ENCODE measurements at regions not wholly inside any gene's neighbourhood (a gene's known extent, or its start where the extent isn't known, plus 50 kb on each side); places are given as distances from the start of the nearest gene placed in this dataset.
A peak's percentile ranks its signal among the peaks of the same experiment; 100 is the strongest.

DNA sequence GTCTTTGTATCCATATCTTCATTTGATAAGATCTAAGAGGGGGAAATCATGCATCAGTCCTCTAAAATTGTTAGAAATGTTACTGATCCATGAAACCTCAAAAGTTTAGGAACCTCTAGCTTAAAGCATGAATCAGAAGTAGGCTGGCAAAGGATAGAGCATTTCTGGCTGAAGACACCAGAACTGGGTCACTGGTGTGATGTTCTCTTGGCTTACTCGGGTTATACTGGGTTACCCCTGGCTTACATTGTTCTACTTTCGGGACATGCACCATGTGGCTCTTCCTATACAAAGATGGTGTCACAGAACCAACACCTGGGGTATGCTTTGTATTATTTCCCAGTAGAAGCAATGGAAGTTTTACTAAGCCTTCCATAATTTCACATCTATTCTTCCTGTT, 83.2 kb upstream of the TNP1 start:
- H3K36me3 ChIP-seq, result no peaks in the 10 kb centered on the region
- H3K4me1 ChIP-seq, result no peaks in the 10 kb centered on the region
- H3K27ac ChIP-seq, result no peak overlapping the region
- WGBS, 2 donors, result 95 to 96% methylated on average over 2 of the region's 2 CpGs
- no peaks in the 10 kb centered on the region for H3K27me3 ChIP-seq
- intact Hi-C loops (cut with DNase I), result no loop called here
- ATAC-seq (no peak), DNase-seq (no peak)
- TF ChIP-seq, protein P1, sequence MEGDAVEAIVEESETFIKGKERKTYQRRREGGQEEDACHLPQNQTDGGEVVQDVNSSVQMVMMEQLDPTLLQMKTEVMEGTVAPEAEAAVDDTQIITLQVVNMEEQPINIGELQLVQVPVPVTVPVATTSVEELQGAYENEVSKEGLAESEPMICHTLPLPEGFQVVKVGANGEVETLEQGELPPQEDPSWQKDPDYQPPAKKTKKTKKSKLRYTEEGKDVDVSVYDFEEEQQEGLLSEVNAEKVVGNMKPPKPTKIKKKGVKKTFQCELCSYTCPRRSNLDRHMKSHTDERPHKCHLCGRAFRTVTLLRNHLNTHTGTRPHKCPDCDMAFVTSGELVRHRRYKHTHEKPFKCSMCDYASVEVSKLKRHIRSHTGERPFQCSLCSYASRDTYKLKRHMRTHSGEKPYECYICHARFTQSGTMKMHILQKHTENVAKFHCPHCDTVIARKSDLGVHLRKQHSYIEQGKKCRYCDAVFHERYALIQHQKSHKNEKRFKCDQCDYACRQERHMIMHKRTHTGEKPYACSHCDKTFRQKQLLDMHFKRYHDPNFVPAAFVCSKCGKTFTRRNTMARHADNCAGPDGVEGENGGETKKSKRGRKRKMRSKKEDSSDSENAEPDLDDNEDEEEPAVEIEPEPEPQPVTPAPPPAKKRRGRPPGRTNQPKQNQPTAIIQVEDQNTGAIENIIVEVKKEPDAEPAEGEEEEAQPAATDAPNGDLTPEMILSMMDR (IDR thresholded peaks at IDR 0.05), result no peak
- no peaks in the 10 kb centered on the region for H3K9me3 ChIP-seq
- H3K4me3 ChIP-seq, result no peak overlapping the region

DNA sequence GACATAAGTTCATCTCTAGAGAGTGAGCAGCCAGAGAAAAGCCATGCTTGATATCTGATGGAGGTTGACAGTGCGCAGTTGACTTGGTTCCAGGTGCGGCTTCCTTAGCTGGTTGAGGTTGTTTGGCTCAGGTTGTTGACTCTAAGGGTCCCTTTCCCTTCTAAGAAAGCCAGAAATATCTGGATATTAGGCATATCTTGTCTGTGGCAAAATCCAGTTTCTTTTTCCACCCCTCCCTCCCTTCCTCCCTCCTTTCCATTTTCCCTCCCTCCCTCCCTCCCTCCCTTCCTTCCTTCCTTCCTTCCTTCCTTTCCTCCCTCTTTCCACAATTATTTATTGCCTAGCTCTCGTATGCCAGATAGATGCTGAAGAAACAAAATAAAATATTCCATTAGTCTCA, 82.6 kb upstream of the TNP1 start:
- WGBS, 2 donors, result 85 to 92% methylated on average over 3 of the region's 3 CpGs
- no peaks in the 10 kb centered on the region for H3K9me3 ChIP-seq
- TF ChIP-seq, protein P1 (IDR thresholded peaks at IDR 0.05), result no peak
- peaks cover 0 to 5% (median under 1%) of the 10 kb centered on the region in 9 donors for H3K4me1 ChIP-seq
- DNase-seq (no peak), ATAC-seq (no peak)
- no peaks in the 10 kb centered on the region for H3K36me3 ChIP-seq
- intact Hi-C loops (cut with DNase I), result no loop called here
- H3K27me3 ChIP-seq, result no peaks in the 10 kb centered on the region
- H3K27ac ChIP-seq, result no peak overlapping the region
- no peak overlapping the region for H3K4me3 ChIP-seq

DNA sequence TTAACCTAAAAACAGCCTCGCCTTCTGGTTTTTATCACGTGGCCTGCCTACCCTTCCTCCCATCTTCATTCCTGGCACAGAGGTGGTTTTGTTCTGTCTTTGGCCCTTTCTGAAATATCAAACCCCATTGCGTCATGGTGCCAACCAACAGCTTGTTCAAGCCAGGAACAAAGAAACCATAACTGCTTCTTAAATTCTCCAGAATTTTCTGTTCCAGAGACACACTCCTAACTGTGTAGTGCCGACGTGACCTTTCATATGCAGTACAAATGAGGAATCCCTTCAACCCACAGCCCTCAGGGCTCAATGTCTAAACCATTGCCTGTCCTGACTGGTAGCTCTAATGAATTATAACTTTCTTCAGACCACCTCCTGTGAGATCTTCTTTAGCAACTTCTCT, 82.2 kb upstream of the TNP1 start:
- Histone ChIP-seq H3K4me1 (peaks cover 0 to 9% (median 4%) of the 10 kb centered on the region in 9 donors), H3K27ac (no peak overlapping the region), H3K9me3 (no peaks in the 10 kb centered on the region), H3K27me3 (no peaks in the 10 kb centered on the region), H3K36me3 (no peaks in the 10 kb centered on the region), H3K4me3 (no peak overlapping the region)
- TF ChIP-seq, protein P1 (IDR thresholded peaks at IDR 0.05), result no peak
- intact Hi-C loops (cut with DNase I), result no loop called here
- no peak for ATAC-seq
- WGBS, 2 donors, result 95 to 97% methylated on average over 5 of the region's 5 CpGs
- no peak for DNase-seq

DNA sequence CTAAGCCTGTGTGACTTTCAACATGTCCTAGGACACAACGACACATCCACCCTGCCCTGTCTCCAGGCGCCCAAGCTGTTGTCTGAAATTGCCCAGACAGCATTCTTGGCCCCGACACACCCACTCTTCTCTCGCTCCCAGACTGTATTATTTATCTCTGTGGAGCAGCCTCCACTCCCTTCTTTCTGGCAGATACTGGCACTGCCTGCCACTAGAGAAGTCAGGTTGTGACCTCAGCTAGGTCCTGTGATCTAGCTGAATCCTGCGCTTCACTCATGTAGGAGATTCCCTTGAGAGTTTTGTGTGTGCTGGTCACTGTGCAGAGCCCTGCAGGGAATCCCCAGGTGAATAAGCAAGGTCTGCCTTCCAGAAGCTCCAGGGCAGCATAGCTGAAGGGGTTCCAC, 77.1 kb upstream of the TNP1 start:
- Histone ChIP-seq H3K27me3 (no peaks in the 10 kb centered on the region), H3K27ac (peak overlapping the region in 4 of 10 donors; percentile 17 to 51 (median 38)), H3K4me1 (peaks cover 0 to 26% (median 10%) of the 10 kb centered on the region in 9 donors), H3K36me3 (no peaks in the 10 kb centered on the region), H3K4me3 (no peak overlapping the region), H3K9me3 (no peaks in the 10 kb centered on the region)
- intact Hi-C loops (cut with DNase I), result loop anchor here in 1 of 10 donors (10.0 kb wide), 1 partner anchor 108 kb away; no protein-coding TSS in a partner anchor
- TF ChIP-seq, protein P1 (IDR thresholded peaks at IDR 0.05), result no peak
- ATAC-seq, result peak; percentile 80 to 94 (median 88)
- 40 to 50% methylated on average over 5 of the region's 5 CpGs for WGBS, 2 donors
- DNase-seq, result peak; percentile 38 to 51
